ENCODE measurements at regions not wholly inside any gene's neighbourhood (a gene's known extent, or its start where the extent isn't known, plus 50 kb on each side); places are given as distances from the start of the nearest gene placed in this dataset.

GRCh38 chr13:23510979-23511735, 59.1 kb upstream of the TNFRSF19 start:
- Histone ChIP-seq H3K27me3 (replicated peaks; ENCODE audit: control insufficient read depth, insufficient read depth, low read length) (no peaks in the 10 kb centered on the region), H3K4me3 (replicated peaks; ENCODE audit: low read depth, low read length) (no peak overlapping the region), H3K36me3 (ENCODE audit: control insufficient read depth, insufficient read depth, low read length) (no peaks in the 10 kb centered on the region)
- TF ChIP-seq CTCF (IDR thresholded peaks at IDR 0.05; ENCODE audit: insufficient read depth, low read length, poor library complexity, severe bottlenecking): peak; percentile 58
- DNase-seq (ENCODE audit: extremely low read depth, insufficient read length): peak; percentile 34

- H3K4me3 ChIP-seq (replicated peaks; ENCODE audit: low read depth, low read length): no peak overlapping the region
- no peaks in the 10 kb centered on the region for H3K27me3 ChIP-seq (replicated peaks; ENCODE audit: control insufficient read depth, insufficient read depth, low read length)
- no peak for DNase-seq (ENCODE audit: extremely low read depth, insufficient read length)
- TF ChIP-seq CTCF (IDR thresholded peaks at IDR 0.05; ENCODE audit: insufficient read depth, low read length, poor library complexity, severe bottlenecking): peak; percentile 1
- no peaks in the 10 kb centered on the region for H3K36me3 ChIP-seq (ENCODE audit: control insufficient read depth, insufficient read depth, low read length)
Observed at GRCh38 chr13:23512762-23513395, 57.3 kb upstream of the TNFRSF19 start.

- no peak for TF ChIP-seq CTCF (IDR thresholded peaks at IDR 0.05; ENCODE audit: insufficient read depth, low read length, poor library complexity, severe bottlenecking)
- no peaks in the 10 kb centered on the region for H3K27me3 ChIP-seq (replicated peaks; ENCODE audit: control insufficient read depth, insufficient read depth, low read length)
- no peaks in the 10 kb centered on the region for H3K36me3 ChIP-seq (ENCODE audit: control insufficient read depth, insufficient read depth, low read length)
- DNase-seq (ENCODE audit: extremely low read depth, insufficient read length): no peak
- no peak overlapping the region for H3K4me3 ChIP-seq (replicated peaks; ENCODE audit: low read depth, low read length)
Observed at GRCh38 chr13:23513455-23513854, 56.8 kb upstream of the TNFRSF19 start.

- no peak overlapping the region for H3K4me3 ChIP-seq (replicated peaks; ENCODE audit: low read depth, low read length)
- H3K36me3 ChIP-seq (ENCODE audit: control insufficient read depth, insufficient read depth, low read length): no peaks in the 10 kb centered on the region
- no peak for TF ChIP-seq CTCF (IDR thresholded peaks at IDR 0.05; ENCODE audit: insufficient read depth, low read length, poor library complexity, severe bottlenecking)
- no peaks in the 10 kb centered on the region for H3K27me3 ChIP-seq (replicated peaks; ENCODE audit: control insufficient read depth, insufficient read depth, low read length)
- DNase-seq (ENCODE audit: extremely low read depth, insufficient read length): no peak
Observed at GRCh38 chr13:23514076-23514475, 56.1 kb upstream of the TNFRSF19 start.

GRCh38 chr13:23515116-23515515, 55.1 kb upstream of the TNFRSF19 start:
- no peak for DNase-seq (ENCODE audit: extremely low read depth, insufficient read length)
- Histone ChIP-seq H3K36me3 (ENCODE audit: control insufficient read depth, insufficient read depth, low read length) (no peaks in the 10 kb centered on the region), H3K4me3 (replicated peaks; ENCODE audit: low read depth, low read length) (no peak overlapping the region), H3K27me3 (replicated peaks; ENCODE audit: control insufficient read depth, insufficient read depth, low read length) (no peaks in the 10 kb centered on the region)
- no peak for TF ChIP-seq CTCF (IDR thresholded peaks at IDR 0.05; ENCODE audit: insufficient read depth, low read length, poor library complexity, severe bottlenecking)

Data from GM06990 (cell line).